IMR-90 (cell line): ENCODE measurements at regions not wholly inside any gene's neighbourhood (a gene's known extent, or its start where the extent isn't known, plus 50 kb on each side); places are given as distances from the start of the nearest gene placed in this dataset.

Experiments
- ATAC-seq: fragments of 200-7000 bp; cut with Tn5 transposase; 2 replicates; pipeline ENCODE4 v1.9.1; 2020; ENCODE audit warnings: low read depth, mild to moderate bottlenecking, moderate library complexity
- BruUV-seq: library from RNA; stranded (reverse); fragments of 400-500 nt; replicated peaks from 2 replicates; lab custom pipeline; 2021; lab: Mats Ljungman, UMichigan
- CTCF ChIA-PET: fragments of 300-600 bp; formaldehyde crosslinking; extraction: SDS; loops from one replicate; lab custom pipeline; 2021; ENCODE audit warnings: antibody characterized with exemption; lab: Yijun Ruan, JAX
- POLR2A ChIA-PET: fragments of 300-600 bp; sonication (Branson Sonifier 250); formaldehyde crosslinking; loops from one replicate; lab custom pipeline; 2022; ENCODE audit warnings: antibody characterized with exemption; ENCODE audit not compliant: unreplicated experiment; lab: Charles Lee
- DNase-seq: peaks from one replicate; pipeline ENCODE4 v3.0.0; 2013
- H2AFZ ChIP-seq: replicated peaks from 2 replicates; pipeline ENCODE3; 2013; ENCODE audit warnings: low read length, mild to moderate bottlenecking; ENCODE audit not compliant: poor library complexity
- H2AK5ac ChIP-seq: 2 replicates; pipeline ENCODE4 v1.6.1; 2013; ENCODE audit warnings: low read depth, low read length, inconsistent platforms
- H2AK9ac ChIP-seq: replicated peaks from 2 replicates; pipeline ENCODE3; 2013; ENCODE audit warnings: mild to moderate bottlenecking, low read depth, low read length, moderate library complexity; ENCODE audit not compliant: poor library complexity
- H2BK120ac ChIP-seq: 2 replicates; pipeline ENCODE4 v1.6.1; 2013; ENCODE audit warnings: low read depth, low read length, inconsistent platforms
- H2BK15ac ChIP-seq: 3 replicates; pipeline ENCODE4 v1.6.1; 2013; ENCODE audit warnings: low read depth, low read length, inconsistent platforms
- H2BK20ac ChIP-seq: 2 replicates; pipeline ENCODE4 v1.6.1; 2013; ENCODE audit warnings: low read depth, mild to moderate bottlenecking, inconsistent platforms, low read length, moderate library complexity
- H2BK5ac ChIP-seq: 2 replicates; pipeline ENCODE4 v1.6.1; 2013; ENCODE audit warnings: mild to moderate bottlenecking, low read depth, low read length, inconsistent platforms; ENCODE audit not compliant: poor library complexity, severe bottlenecking
- H3K14ac ChIP-seq: replicated peaks from 2 replicates; pipeline ENCODE4 v1.6.1; 2013; ENCODE audit warnings: low read depth, low read length, inconsistent platforms
- H3K18ac ChIP-seq: 2 replicates; pipeline ENCODE4 v1.6.1; 2013; ENCODE audit warnings: low read depth, low read length, control low read depth
- H3K23ac ChIP-seq: 2 replicates; pipeline ENCODE4 v1.6.1; 2013; ENCODE audit warnings: low read depth, low read length, inconsistent platforms
- H3K27ac ChIP-seq: 2 replicates; pipeline ENCODE4 v1.5.1; 2013; ENCODE audit warnings: mild to moderate bottlenecking, control low read depth, low read length; ENCODE audit not compliant: insufficient read depth
- H3K27me3 ChIP-seq: 2 replicates; pipeline ENCODE4 v1.6.1; 2013; ENCODE audit warnings: low read length; ENCODE audit not compliant: control insufficient read depth, insufficient read depth
- H3K36me3 ChIP-seq: 2 replicates; pipeline ENCODE4 v1.6.1; 2013; ENCODE audit warnings: low read length, mixed read lengths; ENCODE audit not compliant: control insufficient read depth, insufficient read depth
- H3K4ac ChIP-seq: 2 replicates; pipeline ENCODE4 v1.6.1; 2013; ENCODE audit warnings: low read depth, low read length, inconsistent platforms
- H3K4me1 ChIP-seq: 2 replicates; pipeline ENCODE4 v1.6.1; 2013; ENCODE audit warnings: low read length, mixed read lengths; ENCODE audit not compliant: control insufficient read depth, insufficient read depth
- H3K4me2 ChIP-seq: 2 replicates; pipeline ENCODE4 v1.6.1; 2013; ENCODE audit warnings: low read depth, mild to moderate bottlenecking, control low read depth, low read length, moderate library complexity
- H3K4me3 ChIP-seq: 2 replicates; pipeline ENCODE4 v1.5.1; 2013; ENCODE audit warnings: low read depth, mild to moderate bottlenecking, control low read depth, low read length, moderate library complexity; ENCODE audit not compliant: insufficient read depth
- H3K56ac ChIP-seq: 2 replicates; pipeline ENCODE4 v1.6.1; 2013; ENCODE audit warnings: low read length, inconsistent platforms; ENCODE audit not compliant: insufficient read depth; ENCODE audit errors: extremely low read depth
- H3K79me1 ChIP-seq, 2 experiments: 2 replicates each; pipeline ENCODE4 v1.6.1; 2013; ENCODE audit warnings: low read length in 2 of 2, inconsistent platforms in 1 of 2, low read depth in 1 of 2
- H3K9ac ChIP-seq: 2 replicates; pipeline ENCODE4 v1.6.1; 2013; ENCODE audit warnings: low read depth, low read length, control low read depth
- H3K9me1 ChIP-seq: 2 replicates; pipeline ENCODE4 v1.6.1; 2013; ENCODE audit warnings: low read length, inconsistent platforms; ENCODE audit not compliant: insufficient read depth
- H3K9me3 ChIP-seq: 2 replicates; pipeline ENCODE4 v1.6.1; 2013; ENCODE audit warnings: low read length; ENCODE audit not compliant: control insufficient read depth, insufficient read depth
- H4K20me1 ChIP-seq: 2 replicates; pipeline ENCODE4 v1.6.1; 2013; ENCODE audit warnings: low read length, inconsistent platforms; ENCODE audit not compliant: insufficient read depth
- H4K5ac ChIP-seq: 2 replicates; pipeline ENCODE4 v1.6.1; 2013; ENCODE audit warnings: mild to moderate bottlenecking, low read depth, low read length, control low read depth
- H4K8ac ChIP-seq, 2 experiments: 2 replicates each; pipeline ENCODE4 v1.6.1; 2013; ENCODE audit warnings: low read depth in 2 of 2, low read length in 2 of 2, control low read depth in 1 of 2, inconsistent platforms in 1 of 2
- H4K91ac ChIP-seq: 2 replicates; pipeline ENCODE4 v1.6.1; 2013; ENCODE audit warnings: low read depth, low read length, inconsistent platforms; ENCODE audit not compliant: insufficient read depth
- BHLHE40 ChIP-seq: fragments of 150-350 bp; IDR thresholded peaks from 2 replicates; pipeline ENCODE4 v1.6.1; 2016; ENCODE audit warnings: mild to moderate bottlenecking, low read depth, low read length
- ELK1 ChIP-seq: fragments of 150-350 bp; IDR thresholded peaks from 2 replicates; pipeline ENCODE4 v1.6.1; 2016; ENCODE audit warnings: low read depth, mild to moderate bottlenecking, low read length, moderate library complexity, borderline replicate concordance
- MXI1 ChIP-seq: IDR thresholded peaks from 2 replicates; pipeline ENCODE4 v1.6.1; 2012; ENCODE audit warnings: low read depth, mild to moderate bottlenecking, low read length, moderate library complexity, borderline replicate concordance
- NFE2L2 ChIP-seq: fragments of 150-350 bp; IDR thresholded peaks from 2 replicates; pipeline ENCODE4 v1.6.1; 2016; ENCODE audit warnings: low read depth, mild to moderate bottlenecking, low read length
- RAD21 ChIP-seq: IDR thresholded peaks from 2 replicates; pipeline ENCODE4 v1.6.1; 2012; ENCODE audit warnings: low read length, improper control_type of control experiment
- WGBS, 2 experiments: methylation state at CpG; one replicate each; pipeline versions ENCODE4 v1.1.5 to v1.1.7; 2013; ENCODE audit warnings: missing lambda C conversion rate in 2 of 2; ENCODE audit not compliant: insufficient read length in 1 of 2; ENCODE audit errors: extremely low coverage in 2 of 2; 5-methylcytosine and 5-hydroxymethylcytosine counted together
- dilution Hi-C: fragments of 300-500 bp; cut with HindIII; formaldehyde crosslinking; loops from one replicate; pipeline ENCODE4 v1.14.3; 2018; ENCODE audit warnings: low sequenced_read_pairs; ENCODE audit not compliant: unreplicated experiment
- in situ Hi-C: fragments of 300-500 bp; cut with MboI; formaldehyde crosslinking; loops from 3 replicates; pipeline ENCODE4 v1.14.3; 2019; ENCODE audit warnings: low sequenced_read_pairs, inconsistent platforms, mixed read lengths
- intact Hi-C: fragments of 100-400 bp; cut with micrococcal nuclease; formaldehyde crosslinking; loops from 2 replicates; pipeline ENCODE4 v1.10.0; 2022

GRCh38 chr6:145305670-145306069 is 429.6 kb downstream of the EPM2A start:
- no TSS peak for BruUV-seq
- no peak overlapping the region for H4K5ac ChIP-seq
- TF ChIP-seq MXI1 (no peak), NFE2L2 (no peak), BHLHE40 (no peak), RAD21 (no peak), ELK1 (no peak)
- no peaks in the 10 kb centered on the region for H3K27me3 ChIP-seq
- no peak overlapping the region for H3K23ac ChIP-seq
- no peak overlapping the region for H2AFZ ChIP-seq
- CTCF ChIA-PET, result no interaction called here
- H3K4ac ChIP-seq, result no peak overlapping the region
- in situ Hi-C loops (no loop called here), dilution Hi-C loops (no loop called here), intact Hi-C loops (no loop called here)
- ATAC-seq (no peak), DNase-seq (no peak)
- H4K8ac ChIP-seq, result no peak overlapping the region
- no peak overlapping the region; the same call in 1 of the 2 replicates for H2BK120ac ChIP-seq
- H3K14ac ChIP-seq, result no peak overlapping the region
- H2AK5ac ChIP-seq, result no peak overlapping the region
- peaks cover 8% of the 10 kb centered on the region for H3K4me1 ChIP-seq
- no peaks in the 10 kb centered on the region for H3K9me1 ChIP-seq
- POLR2A ChIA-PET, result no interaction called here
- H3K9me3 ChIP-seq, result no peaks in the 10 kb centered on the region
- no CpG with 5 or more reads among the region's 1 CpG for WGBS, 2 experiments
- H3K56ac ChIP-seq, result no peak overlapping the region
- no peak overlapping the region for H3K18ac ChIP-seq
- H4K20me1 ChIP-seq, result no peaks in the 10 kb centered on the region
- no peak overlapping the region for H2BK20ac ChIP-seq
- H3K27ac ChIP-seq, result no peak overlapping the region
- H2AK9ac ChIP-seq, result no peak overlapping the region
- H3K4me2 ChIP-seq, result no peak overlapping the region
- no peak overlapping the region for H2BK5ac ChIP-seq
- no peaks in the 10 kb centered on the region for H3K79me1 ChIP-seq
- no peak overlapping the region for H4K91ac ChIP-seq
- no peak overlapping the region for H2BK15ac ChIP-seq
- H3K36me3 ChIP-seq, result no peaks in the 10 kb centered on the region
- no peak overlapping the region for H3K4me3 ChIP-seq
- no peak overlapping the region for H3K9ac ChIP-seq
